Gastrocnemius medialis (tissue), 4 donors: ENCODE measurements at regions not wholly inside any gene's neighbourhood (a gene's known extent, or its start where the extent isn't known, plus 50 kb on each side); places are given as distances from the start of the nearest gene placed in this dataset.

Experiments used
- ATAC-seq, 2 donors: fragments of 150-250 bp; one replicate each; pipeline ENCODE4 v1.9.1; 2016
- DNase-seq, 2 donors: peaks; one replicate each; pipeline ENCODE4 v3.0.0-alpha.2; 2019
- H3K27ac ChIP-seq, 4 donors: fragments of 200-600 bp; sonication (generic); 1 replicate in 1 of 4; 2 replicates in 3 of 4; pipeline ENCODE4 v1.5.1; 2016 to 2018; ENCODE audit warnings: mild to moderate bottlenecking in 2 of 4, moderate library complexity in 1 of 4
- H3K27me3 ChIP-seq, 3 donors: fragments of 200-600 bp; sonication (generic) in 2 of 3; 1 replicate in 1 of 3; 2 replicates in 2 of 3; pipeline versions ENCODE4 v1.5.1 to v1.6.0; 2016 to 2019; ENCODE audit warnings: mild to moderate bottlenecking in 1 of 3, moderate library complexity in 1 of 3
- H3K36me3 ChIP-seq, 2 donors: fragments of 200-600 bp; sonication (generic) in 1 of 2; one replicate each; pipeline ENCODE4 v1.5.1; 2017 to 2018
- H3K4me1 ChIP-seq, 2 donors: fragments of 200-600 bp; sonication (generic) in 1 of 2; one replicate each; pipeline ENCODE4 v1.5.1; 2016 to 2017; ENCODE audit warnings: mild to moderate bottlenecking in 2 of 2
- H3K4me3 ChIP-seq, 4 donors: fragments of 200-600 bp; sonication (generic) in 3 of 4; 1 replicate in 1 of 4; 2 replicates in 3 of 4; pipeline ENCODE4 v1.5.1; 2016 to 2019; ENCODE audit warnings: mild to moderate bottlenecking in 2 of 4
- H3K9me3 ChIP-seq, 3 donors: fragments of 200-600 bp; sonication (generic) in 2 of 3; 1 replicate in 1 of 3; 2 replicates in 2 of 3; pipeline ENCODE4 v1.5.1; 2016 to 2019
- CTCF ChIP-seq, 5 experiments: fragments of 450-650 bp in 3 of 5; fragments of 200-600 bp in 2 of 5; sonication (generic) in 2 of 5; IDR thresholded peaks in 4 of 5; conservative IDR thresholded peaks in 1 of 5; 1 replicate in 4 of 5; 2 replicates in 1 of 5; pipeline ENCODE4 v1.5.1; 2016 to 2019; ENCODE audit warnings: antibody characterized with exemption in 5 of 5, mild to moderate bottlenecking in 3 of 5, moderate library complexity in 3 of 5
- POLR2A ChIP-seq, 2 donors: fragments of 450-650 bp; IDR thresholded peaks; one replicate each; pipeline ENCODE4 v1.6.1; 2017; ENCODE audit warnings: antibody characterized with exemption in 2 of 2, mild to moderate bottlenecking in 2 of 2, moderate library complexity in 2 of 2
- in situ Hi-C, 4 donors: fragments of 200-750 bp; cut with MboI; loops; one replicate each; pipeline versions ENCODE4 v1.15.0 to v1.8.0; 2017; ENCODE audit warnings: low sequenced_read_pairs in 4 of 4
- intact Hi-C: fragments of 100-400 bp; cut with DNase I; formaldehyde crosslinking; loops from one replicate; pipeline ENCODE4 v1.15.1; 2023; ENCODE audit warnings: low total_unique reads

GRCh38 chr9:117783828-117784227 lies 79.6 kb downstream of the TLR4 start:
- H3K4me3 ChIP-seq: peak overlapping the region in 1 of 4 donors; percentile 52
- peak overlapping the region in 2 of 4 donors; percentile 4 to 45 for H3K27ac ChIP-seq
- intact Hi-C loops (loop anchor here (10.0 kb wide), 1 partner anchor 139 kb away; no protein-coding TSS in a partner anchor), in situ Hi-C loops (no loop called here)
- H3K36me3 ChIP-seq: no peaks in the 10 kb centered on the region
- DNase-seq (no peak), ATAC-seq (no peak)
- no peak for TF ChIP-seq POLR2A (IDR thresholded peaks at IDR 0.05)
- TF ChIP-seq CTCF (IDR thresholded peaks at IDR 0.05 in 4 of 5, conservative IDR thresholded peaks at IDR 0.05 in 1 of 5): no peak
- H3K9me3 ChIP-seq: no peaks in the 10 kb centered on the region
- peaks cover 0 to 17% of the 10 kb centered on the region in 2 donors for H3K4me1 ChIP-seq
- no peaks in the 10 kb centered on the region for H3K27me3 ChIP-seq

DNA sequence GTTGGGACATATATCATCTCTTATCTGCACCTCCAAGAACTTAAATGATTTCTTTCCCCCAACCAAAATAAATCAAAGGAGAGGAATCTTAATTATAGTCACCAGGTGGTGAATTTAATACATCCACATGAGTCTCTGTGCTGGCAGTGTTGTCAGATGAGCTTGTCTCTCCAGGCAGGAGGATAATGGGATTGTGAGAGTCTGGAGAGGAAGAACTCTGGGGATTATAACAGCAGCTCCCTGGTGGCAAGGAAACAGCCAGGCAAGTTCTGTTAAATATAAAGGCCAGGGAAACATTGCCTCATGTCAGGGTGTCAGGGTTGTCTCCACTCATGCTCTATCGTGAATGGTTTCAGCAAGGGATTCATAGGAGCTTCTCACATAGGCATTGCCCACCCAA lies 80.8 kb downstream of the TLR4 start:
- no peak for DNase-seq
- Histone ChIP-seq H3K4me1 (peaks cover 0 to 10% of the 10 kb centered on the region in 2 donors), H3K4me3 (no peak overlapping the region), H3K9me3 (no peaks in the 10 kb centered on the region), H3K36me3 (no peaks in the 10 kb centered on the region), H3K27ac (no peak overlapping the region), H3K27me3 (no peaks in the 10 kb centered on the region)
- TF ChIP-seq POLR2A (IDR thresholded peaks at IDR 0.05) (no peak), CTCF (IDR thresholded peaks at IDR 0.05 in 4 of 5, conservative IDR thresholded peaks at IDR 0.05 in 1 of 5) (no peak)
- intact Hi-C loops: loop anchor here (10.0 kb wide), 1 partner anchor 140 kb away; no protein-coding TSS in a partner anchor
- in situ Hi-C loops: no loop called here
- no peak for ATAC-seq

DNA sequence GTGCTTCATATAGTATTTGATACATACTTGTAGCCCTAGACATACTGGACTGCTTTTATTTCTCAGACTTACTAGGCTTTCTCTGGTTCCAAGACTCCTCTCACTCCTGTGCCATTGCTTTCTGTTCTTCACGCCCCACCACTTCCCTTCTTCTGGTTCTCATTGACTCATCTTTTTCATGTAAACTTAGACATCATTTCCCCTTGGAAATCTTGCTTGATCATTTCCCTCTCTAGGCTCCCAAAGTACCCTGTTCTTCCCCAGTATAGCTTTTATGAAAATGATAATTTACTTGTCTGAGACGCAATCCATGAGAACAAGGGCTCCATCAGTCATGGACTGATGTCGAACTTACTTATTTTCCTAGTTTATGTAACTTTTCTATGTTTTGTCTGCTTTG lies 83.5 kb downstream of the TLR4 start:
- TF ChIP-seq POLR2A (IDR thresholded peaks at IDR 0.05): no peak
- no peak for TF ChIP-seq CTCF (IDR thresholded peaks at IDR 0.05 in 4 of 5, conservative IDR thresholded peaks at IDR 0.05 in 1 of 5)
- intact Hi-C loops: loop anchor here (10.0 kb wide), 1 partner anchor 143 kb away; no protein-coding TSS in a partner anchor
- Histone ChIP-seq H3K27ac (no peak overlapping the region), H3K4me3 (no peak overlapping the region), H3K4me1 (peaks cover 0 to 10% of the 10 kb centered on the region in 2 donors), H3K27me3 (no peaks in the 10 kb centered on the region), H3K36me3 (no peaks in the 10 kb centered on the region), H3K9me3 (peaks cover 0 to 3% (median 0%) of the 10 kb centered on the region in 3 donors)
- ATAC-seq: no peak
- no peak for DNase-seq
- in situ Hi-C loops: no loop called here

GRCh38 chr9:117795271-117795670 lies 91.1 kb downstream of the TLR4 start:
- no peaks in the 10 kb centered on the region for H3K36me3 ChIP-seq
- no peak overlapping the region for H3K27ac ChIP-seq
- peaks cover 0 to 3% (median 0%) of the 10 kb centered on the region in 3 donors for H3K9me3 ChIP-seq
- H3K4me1 ChIP-seq: no peaks in the 10 kb centered on the region
- DNase-seq (no peak), ATAC-seq (no peak)
- TF ChIP-seq CTCF (IDR thresholded peaks at IDR 0.05 in 4 of 5, conservative IDR thresholded peaks at IDR 0.05 in 1 of 5): no peak
- no peak for TF ChIP-seq POLR2A (IDR thresholded peaks at IDR 0.05)
- H3K4me3 ChIP-seq: no peak overlapping the region
- no peaks in the 10 kb centered on the region for H3K27me3 ChIP-seq
- in situ Hi-C loops: no loop called here
- intact Hi-C loops: no loop called here

- no peaks in the 10 kb centered on the region for H3K36me3 ChIP-seq
- ATAC-seq (no peak), DNase-seq (no peak)
- in situ Hi-C loops: no loop called here
- TF ChIP-seq POLR2A (IDR thresholded peaks at IDR 0.05) (no peak), CTCF (IDR thresholded peaks at IDR 0.05 in 4 of 5, conservative IDR thresholded peaks at IDR 0.05 in 1 of 5) (no peak)
- no peak overlapping the region for H3K27ac ChIP-seq
- intact Hi-C loops: no loop called here
- H3K27me3 ChIP-seq: no peaks in the 10 kb centered on the region
- no peak overlapping the region for H3K4me3 ChIP-seq
- H3K4me1 ChIP-seq: no peaks in the 10 kb centered on the region
- H3K9me3 ChIP-seq: no peaks in the 10 kb centered on the region
These were observed 92.5 kb downstream of the TLR4 start for GRCh38 chr9:117796681-117797080.
